Endothelial cell of hepatic sinusoid (primary cell): ENCODE measurements at regions not wholly inside any gene's neighbourhood (a gene's known extent, or its start where the extent isn't known, plus 50 kb on each side); places are given as distances from the start of the nearest gene placed in this dataset.

Experiments
- in situ Hi-C: cut with HindIII; loops from 2 replicates; pipeline ENCODE4 v1.10.0; 2017; ENCODE audit warnings: low sequenced_read_pairs

DNA sequence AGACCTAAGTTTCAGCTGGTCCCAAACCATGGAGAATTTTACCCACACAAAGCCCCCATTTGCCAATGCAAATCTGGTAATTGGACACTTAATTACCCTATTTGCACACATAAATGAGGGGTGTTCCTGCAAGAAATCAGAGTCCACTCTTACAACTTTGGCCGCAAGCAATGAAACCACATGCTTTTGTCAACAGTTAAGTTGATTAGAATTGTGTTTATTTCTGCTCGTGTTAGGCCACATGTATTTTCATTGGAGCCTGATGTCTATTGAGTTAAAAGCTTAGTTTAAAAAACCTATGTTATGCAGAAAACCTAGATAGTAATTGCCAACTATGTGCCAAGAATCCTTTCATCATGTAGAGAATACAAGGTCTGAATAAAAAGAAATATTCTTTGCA lies 153.8 kb upstream of the CMC1 start:
- in situ Hi-C loops, result no loop called here

DNA sequence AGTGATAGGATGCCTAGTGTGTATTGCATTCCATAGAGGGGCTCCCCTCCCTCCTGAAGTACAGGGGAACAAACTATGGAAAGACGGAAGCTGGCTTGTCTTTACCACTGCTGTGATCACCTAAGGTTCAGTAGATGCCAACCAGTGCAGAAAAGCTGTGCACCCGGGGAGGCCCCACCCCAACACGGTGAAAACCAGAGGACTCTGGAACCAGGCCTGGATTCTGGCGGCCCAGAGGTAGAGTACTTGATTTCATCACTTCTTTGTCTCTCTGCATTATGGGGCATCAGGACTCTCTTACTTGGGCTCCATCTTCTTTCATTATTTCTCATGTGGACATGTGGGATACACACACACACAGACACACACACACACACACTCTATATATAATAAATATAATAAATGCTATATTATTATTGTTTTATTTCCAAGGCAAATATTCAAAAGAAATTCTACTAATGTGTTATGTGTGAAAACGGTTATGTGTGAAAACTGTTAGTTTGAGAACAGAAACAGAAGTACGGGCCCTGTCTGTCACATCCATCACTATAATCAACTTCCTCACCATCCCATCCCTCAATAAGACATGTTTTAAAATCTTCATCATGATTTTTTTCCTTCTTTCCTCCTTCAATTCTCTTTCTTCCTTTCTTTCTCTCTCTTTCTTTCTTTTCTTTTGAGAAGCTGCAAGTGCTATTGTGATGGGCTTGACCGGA lies 152.4 kb upstream of the CMC1 start:
- in situ Hi-C loops, result no loop called here

- in situ Hi-C loops, result no loop called here
These were observed 151.9 kb upstream of the CMC1 start for GRCh38 chr3:28089527-28089897.

- in situ Hi-C loops, result no loop called here
These were observed 142.1 kb upstream of the CMC1 start for GRCh38 chr3:28099296-28099695.

DNA sequence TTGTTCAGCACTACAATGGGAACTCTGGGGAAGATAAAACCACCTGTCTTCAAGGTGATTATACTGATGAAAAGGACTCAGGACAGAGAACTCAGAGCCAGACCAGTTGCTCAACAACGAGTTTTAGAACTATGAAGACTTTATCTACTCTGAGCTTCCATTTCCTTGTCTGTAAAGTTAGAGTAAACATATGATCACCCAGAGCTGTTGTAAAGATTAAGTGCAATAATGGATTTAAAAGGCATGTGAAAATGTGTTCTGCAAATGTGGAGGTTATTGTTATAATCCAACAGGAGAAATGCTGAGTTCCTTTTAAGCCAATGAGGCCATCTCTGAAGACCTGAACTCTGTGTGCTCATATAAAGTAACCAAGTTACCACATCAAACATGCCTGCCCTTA lies 139.7 kb upstream of the CMC1 start:
- in situ Hi-C loops, result no loop called here

GRCh38 chr3:28103861-28104260 lies 137.6 kb upstream of the CMC1 start:
- in situ Hi-C loops, result no loop called here

DNA sequence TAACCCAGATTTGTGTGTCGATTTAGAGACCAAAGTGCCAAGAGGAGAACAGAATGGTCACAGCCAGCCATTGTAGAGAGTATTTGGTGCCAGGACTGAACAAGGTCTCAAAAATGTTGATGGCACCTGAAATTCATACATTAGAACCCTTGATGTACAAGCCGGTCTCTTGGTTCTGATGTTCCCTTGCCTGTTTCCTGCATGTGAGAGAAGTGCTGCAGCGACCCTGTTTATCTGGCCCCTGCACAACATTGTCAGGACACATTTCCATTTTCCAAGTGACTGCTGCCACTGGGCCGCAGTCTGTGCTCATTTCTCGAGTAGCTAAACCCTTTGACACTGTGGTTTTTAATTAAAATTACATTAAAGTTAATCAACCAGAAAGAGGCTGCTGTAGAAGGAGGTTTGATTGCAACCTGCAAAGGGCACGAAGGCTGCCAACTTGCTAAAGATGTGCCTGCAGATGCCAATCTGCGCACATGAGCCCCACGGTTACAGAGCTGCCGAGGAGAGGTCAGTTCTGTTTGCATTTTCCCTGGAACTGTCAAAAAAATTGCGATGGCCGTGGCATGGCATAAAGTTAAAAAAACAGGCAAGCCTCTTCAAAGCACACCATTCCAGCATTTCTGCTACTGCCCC lies 136.4 kb upstream of the CMC1 start:
- in situ Hi-C loops, result no loop called here

- in situ Hi-C loops, result no loop called here
These were observed 131.6 kb upstream of the CMC1 start for GRCh38 chr3:28109829-28110228.

- in situ Hi-C loops, result no loop called here
These were observed 130.6 kb upstream of the CMC1 start for GRCh38 chr3:28110869-28111268.

- in situ Hi-C loops, result no loop called here
These were observed 126.5 kb upstream of the CMC1 start for GRCh38 chr3:28114893-28115292.

DNA sequence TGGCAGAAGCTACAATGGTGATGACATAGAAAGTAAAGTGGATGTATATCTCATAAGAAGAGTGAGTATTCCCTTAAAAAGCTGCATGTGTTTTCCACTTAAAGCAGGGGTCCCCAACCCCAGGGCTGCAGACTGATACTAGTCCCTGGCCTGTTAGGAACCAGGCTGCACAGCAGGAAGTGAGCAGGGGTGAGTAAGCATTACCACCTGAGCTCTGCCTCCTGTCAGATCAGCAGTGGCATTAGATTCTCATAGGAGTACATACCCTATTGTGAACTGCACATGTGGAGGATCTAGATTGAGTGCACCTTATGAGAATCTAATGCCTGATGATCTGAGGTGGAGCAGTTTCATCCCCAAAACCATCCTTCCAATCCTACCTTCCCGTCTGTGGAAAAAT lies 126.1 kb upstream of the CMC1 start:
- in situ Hi-C loops, result no loop called here

- in situ Hi-C loops, result no loop called here
These were observed 123.8 kb upstream of the CMC1 start for GRCh38 chr3:28117598-28117997.

GRCh38 chr3:28118087-28118486 lies 123.3 kb upstream of the CMC1 start:
- in situ Hi-C loops, result no loop called here

DNA sequence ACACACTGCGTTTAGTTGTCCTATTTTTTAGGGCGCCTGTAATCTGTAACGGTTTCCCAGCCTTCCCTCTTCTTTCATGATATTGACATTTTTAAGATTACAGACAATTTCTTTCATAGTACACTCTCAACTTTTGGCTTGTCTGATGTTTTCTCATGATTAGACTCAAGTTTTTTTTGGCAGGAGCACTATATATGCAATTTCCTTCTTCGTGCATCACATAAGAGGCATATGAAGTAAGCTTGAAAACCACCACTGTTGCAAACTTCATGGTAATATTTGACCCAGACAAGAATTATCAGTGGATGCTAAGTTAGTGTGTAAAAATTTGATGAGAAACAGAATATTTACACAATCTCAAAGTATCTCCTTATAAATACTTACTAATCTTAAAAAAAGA lies 119.2 kb upstream of the CMC1 start:
- in situ Hi-C loops, result no loop called here

GRCh38 chr3:28124882-28125281 lies 116.5 kb upstream of the CMC1 start:
- in situ Hi-C loops, result no loop called here

- in situ Hi-C loops, result no loop called here
These were observed 116.1 kb upstream of the CMC1 start for GRCh38 chr3:28125342-28125741.

- in situ Hi-C loops, result no loop called here
These were observed 110.6 kb upstream of the CMC1 start for GRCh38 chr3:28130836-28131235.

GRCh38 chr3:28132941-28133340 lies 108.5 kb upstream of the CMC1 start:
- in situ Hi-C loops, result no loop called here

DNA sequence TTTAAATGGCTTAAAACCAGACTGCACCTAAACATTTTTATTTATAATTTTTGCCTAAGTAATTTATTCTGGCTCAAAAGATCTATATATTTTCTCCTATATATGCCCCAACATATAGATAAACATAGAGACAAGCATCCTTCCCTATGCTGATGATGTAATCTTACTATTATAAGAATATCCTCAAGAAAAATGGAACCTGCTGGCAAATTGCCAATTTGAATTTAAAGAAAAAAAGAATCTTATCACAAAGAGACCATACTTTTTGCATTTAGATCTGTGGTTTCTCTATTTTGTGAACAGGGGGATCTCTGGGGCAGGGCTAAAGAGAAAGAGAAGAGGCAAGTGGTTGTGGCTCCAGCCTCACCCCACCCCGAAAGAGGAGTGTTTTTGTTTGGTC lies 107.2 kb upstream of the CMC1 start:
- in situ Hi-C loops, result no loop called here

GRCh38 chr3:28134792-28135375 lies 106.5 kb upstream of the CMC1 start:
- in situ Hi-C loops, result no loop called here

- in situ Hi-C loops, result no loop called here
These were observed 104.7 kb upstream of the CMC1 start for GRCh38 chr3:28136607-28137216.

GRCh38 chr3:28138043-28138610 lies 103.3 kb upstream of the CMC1 start:
- in situ Hi-C loops, result no loop called here
